NCI-H2107 treated with DMSO at 0.1 percent for 48 hours (cell line): ENCODE measurements at regions not wholly inside any gene's neighbourhood (a gene's known extent, or its start where the extent isn't known, plus 50 kb on each side); places are given as distances from the start of the nearest gene placed in this dataset.
A peak's percentile ranks its signal among the peaks of the same experiment; 100 is the strongest.
"Not testable (repeated sequence)": the region's sequence is repeated elsewhere in the genome, so short reads cannot be mapped to it uniquely, and the experiment has no call there.

ENCODE experiments used
- DNase-seq: peaks from one replicate; lab custom pipeline; 2025; ENCODE audit not compliant: unreplicated experiment; lab: John Stamatoyannopoulos, UW

GRCh38 chr2:42978887-42979415, 186.6 kb upstream of the HAAO start:
- DNase-seq = no peak

DNA sequence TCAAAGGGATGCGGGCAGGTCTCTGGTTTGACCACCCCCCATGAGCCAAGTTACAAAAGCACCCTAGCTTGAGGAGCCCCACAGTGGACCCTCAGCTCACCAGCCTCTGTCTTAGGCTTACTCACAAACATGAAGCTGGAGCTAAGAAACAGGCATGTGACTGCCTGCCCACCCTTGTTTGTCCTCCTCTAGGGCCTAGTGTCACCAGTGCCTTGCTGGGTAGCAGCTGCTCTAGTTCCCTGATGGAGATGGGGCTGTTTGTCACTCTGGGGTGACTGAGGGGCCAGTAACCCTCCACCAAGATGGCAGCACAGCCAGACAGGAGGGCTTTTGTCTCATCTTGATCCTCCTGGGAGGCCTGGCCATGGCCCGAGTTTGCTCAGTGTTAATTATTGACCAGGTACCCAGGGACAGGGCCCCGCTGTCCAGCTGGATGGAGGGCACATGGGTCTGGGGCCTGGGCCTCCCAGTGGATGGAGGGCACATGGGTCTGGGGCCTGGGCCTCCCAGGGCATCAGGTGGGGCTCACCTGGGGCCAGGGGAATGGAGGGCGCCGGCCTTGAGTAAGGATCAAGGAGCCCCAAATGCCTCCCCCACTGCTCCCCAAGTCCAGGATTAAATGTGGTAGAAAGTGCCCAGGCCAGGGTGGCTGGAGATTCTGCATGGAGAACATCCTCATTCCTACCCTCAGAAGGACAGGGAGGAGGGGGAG, 185.9 kb upstream of the HAAO start:
- no peak for DNase-seq

DNA sequence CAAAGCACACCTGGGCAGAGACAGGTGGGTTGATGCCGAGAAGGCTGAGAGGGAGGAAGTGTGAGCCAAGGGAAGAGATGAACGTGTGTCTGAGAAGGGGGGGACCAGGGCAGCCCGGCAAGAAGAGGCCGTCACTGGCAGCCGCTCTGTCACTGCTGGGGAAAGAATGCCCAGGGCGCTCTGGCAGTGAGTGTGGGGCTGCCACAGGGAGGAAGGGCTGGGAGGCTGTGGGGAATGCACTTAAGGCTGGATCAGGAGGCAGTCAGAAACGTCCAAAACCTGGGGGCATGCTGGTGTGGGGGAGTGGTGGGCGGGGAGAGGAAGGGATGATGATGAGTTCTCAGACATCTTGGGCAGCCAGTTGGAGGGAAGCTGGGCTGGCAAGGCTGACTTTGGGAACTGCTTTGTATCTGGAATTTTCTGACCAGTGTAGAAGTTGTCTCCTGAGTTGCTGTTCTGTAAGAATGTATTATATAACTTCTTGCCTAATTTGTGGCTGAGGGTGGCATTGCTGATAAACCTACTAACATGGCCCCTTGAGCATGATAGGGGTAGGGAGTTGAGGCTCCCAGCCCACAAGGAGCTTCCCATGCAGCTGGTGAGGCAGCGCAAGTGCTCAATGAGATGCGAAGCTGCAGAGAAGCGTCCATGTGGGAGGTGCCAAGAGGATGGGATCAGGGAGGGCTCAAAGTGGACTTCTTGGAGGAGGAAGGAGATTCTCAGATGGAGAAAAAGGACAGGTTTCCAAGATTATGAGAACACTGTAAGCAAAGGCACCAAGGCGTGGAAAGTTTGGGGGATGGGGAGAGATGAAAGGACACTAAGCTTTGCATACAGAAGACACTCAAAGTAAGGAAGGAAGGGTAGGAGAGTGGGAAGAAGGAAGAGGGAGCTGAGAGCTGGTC, 185.1 kb upstream of the HAAO start:
- DNase-seq = no peak

- DNase-seq = no peak
Measured at GRCh38 chr2:42976351-42976750, 184.0 kb upstream of the HAAO start.

DNA sequence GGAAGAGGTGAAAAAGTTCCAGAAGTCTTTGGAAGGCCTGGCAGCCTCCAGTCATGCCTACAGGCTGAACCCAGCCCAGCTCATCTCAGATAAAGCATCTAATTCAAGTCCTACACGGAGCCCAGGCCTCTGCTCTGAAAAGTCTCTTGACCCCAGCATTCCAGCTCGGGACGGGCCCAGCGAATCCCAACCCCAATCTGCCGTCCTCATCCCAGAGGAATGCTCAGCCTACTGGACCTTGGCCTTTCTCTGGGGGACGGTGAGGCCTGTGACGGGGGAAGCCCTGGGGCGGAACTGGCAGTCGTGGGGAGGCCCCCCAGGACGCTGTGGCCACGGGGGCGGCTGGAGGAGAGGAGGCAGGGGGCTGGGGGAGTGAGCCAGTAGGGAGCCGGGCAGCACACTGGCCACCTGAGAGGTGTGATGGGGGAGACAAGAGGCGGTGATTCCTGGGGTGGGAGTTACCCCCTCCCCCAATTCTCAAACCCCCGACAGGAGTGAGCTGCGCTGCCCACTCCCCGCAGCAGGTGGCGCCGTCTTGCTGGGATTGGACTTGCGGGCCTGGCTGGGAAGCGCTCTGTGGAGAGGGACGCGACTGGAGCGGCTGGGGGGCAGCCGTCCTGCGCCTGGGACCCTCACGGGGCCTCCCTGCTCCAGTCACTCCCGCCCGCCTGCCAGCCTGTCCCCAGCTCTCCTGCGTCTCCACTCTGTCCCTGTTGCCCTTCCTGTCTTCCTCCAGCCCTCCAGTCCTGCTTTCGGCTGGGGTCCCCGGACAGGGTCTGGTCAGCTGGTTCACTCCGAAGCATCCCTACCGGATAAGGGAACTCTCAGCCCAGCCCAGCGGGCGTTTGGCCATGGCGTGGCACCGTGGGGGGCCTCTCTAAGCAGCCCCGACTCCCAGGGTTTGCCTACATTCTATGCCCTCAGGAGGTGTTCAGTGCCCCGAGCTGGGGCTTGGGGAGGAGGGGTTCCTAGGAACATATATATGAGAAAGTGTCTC, 182.6 kb upstream of the HAAO start:
- no peak for DNase-seq

DNA sequence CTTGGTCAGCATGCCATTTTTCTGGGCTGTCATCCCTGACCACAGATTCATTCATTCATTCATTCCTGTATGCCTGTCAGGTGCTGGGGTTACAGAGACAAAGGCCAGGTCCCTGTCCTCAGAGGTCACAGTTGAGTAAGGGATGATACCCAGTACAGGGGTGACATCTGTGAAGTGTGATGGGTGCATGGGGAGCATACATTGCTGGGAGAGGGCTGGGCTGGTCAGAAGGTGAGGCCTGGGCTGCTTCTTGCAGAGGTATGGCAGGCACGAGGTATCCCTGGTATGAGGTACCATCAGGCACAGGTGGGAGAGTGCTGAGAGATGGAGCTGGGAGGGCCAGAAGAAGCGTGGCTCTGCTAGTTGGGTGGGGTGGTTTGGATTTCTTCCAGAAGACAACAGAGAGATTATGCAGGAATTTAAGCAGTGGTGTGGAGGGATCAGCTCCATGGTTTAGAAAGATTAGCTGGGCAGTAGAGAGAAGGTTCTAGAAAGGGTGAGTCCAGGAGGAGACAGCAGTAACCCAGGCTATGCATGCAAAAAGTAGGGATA, 181.9 kb upstream of the HAAO start:
- DNase-seq = no peak

- DNase-seq = no peak
Measured at GRCh38 chr2:42973726-42974125, 181.3 kb upstream of the HAAO start.

- DNase-seq = not testable (repeated sequence)
Measured at GRCh38 chr2:42972933-42973516, 180.6 kb upstream of the HAAO start.

DNA sequence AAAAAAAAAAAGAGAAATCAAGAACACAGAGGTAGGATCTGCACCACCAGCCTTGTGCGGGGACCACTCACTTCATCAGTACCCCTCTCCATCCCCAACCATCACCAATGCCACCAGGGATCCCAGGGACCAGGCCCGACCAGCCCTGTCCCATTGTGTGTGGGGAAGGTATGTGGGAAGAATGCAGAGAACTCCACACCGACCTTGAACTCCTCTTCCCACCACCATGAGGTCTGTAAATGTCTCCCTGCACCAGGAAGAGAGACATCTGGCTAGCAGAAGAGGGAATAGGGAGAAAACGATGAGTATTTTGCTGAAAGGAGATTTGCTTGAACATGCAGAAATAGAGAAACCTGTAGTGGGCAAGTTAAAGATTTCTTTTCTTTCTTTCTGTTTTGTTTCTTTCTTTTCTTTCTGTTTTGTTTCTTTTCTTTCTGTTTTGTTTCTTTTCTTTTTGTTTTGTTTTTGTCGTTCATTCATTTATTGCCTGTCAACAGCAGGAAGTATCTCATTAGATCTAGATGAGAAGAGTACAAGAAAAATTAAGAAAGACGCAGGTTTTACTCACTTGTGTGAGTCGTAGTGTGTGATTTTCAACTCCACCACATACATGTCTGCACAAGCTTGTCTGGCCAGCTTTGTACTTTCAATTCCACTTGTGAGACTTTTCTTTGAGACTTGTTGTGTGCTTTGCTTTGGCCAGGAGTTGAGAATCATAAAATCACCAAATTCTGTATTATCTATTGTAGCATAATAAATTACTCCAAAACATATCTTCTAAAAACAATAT, 179.8 kb upstream of the HAAO start:
- DNase-seq = no peak

GRCh38 chr2:42971381-42971780, 179.0 kb upstream of the HAAO start:
- no peak for DNase-seq

GRCh38 chr2:42970151-42970550, 177.8 kb upstream of the HAAO start:
- DNase-seq = no peak

DNA sequence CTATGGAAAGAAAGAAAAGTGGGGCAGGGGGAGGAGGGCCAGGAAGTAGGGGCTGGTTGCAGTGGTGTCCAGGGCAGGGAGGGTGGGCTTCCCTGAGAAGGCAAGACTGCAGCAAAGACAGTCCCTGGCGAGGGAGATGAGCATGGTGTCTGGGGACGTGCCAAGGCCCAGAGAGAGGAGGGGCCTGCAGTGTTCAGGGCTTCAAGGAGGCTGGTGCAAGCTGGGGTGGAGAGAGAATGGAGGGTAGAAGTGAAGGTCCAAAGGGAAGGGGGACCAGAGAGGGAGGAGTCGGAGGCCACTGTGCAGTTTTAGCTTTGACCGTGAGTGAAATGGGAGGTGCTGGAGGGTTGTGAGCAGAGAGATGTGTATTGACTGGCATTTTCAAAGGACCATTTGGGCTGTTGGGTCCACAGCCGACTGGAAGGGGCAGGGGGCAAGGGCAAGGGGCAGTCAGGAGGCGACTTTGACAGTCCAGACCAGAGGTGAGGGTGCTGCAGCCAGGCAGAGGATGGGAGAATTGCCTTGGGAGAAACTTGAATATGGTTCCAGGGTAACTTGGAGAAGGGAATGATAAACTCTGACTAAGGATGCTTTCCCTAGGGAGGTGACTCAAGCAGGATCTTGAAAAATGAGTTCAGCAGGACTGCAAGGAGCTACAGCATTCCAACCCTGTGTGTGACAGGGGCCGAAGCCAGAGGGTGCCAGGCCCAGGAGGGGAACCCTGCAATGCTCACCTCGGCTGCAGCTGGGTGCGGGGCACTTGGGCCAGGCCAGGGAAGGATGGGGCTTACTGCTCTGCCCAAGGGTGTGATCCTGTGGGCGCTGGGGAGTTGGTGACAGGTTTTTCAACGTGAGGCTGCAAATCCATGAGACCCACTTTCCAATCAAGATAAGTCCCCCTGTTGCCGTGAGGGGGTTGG, 177.1 kb upstream of the HAAO start:
- DNase-seq = no peak

DNA sequence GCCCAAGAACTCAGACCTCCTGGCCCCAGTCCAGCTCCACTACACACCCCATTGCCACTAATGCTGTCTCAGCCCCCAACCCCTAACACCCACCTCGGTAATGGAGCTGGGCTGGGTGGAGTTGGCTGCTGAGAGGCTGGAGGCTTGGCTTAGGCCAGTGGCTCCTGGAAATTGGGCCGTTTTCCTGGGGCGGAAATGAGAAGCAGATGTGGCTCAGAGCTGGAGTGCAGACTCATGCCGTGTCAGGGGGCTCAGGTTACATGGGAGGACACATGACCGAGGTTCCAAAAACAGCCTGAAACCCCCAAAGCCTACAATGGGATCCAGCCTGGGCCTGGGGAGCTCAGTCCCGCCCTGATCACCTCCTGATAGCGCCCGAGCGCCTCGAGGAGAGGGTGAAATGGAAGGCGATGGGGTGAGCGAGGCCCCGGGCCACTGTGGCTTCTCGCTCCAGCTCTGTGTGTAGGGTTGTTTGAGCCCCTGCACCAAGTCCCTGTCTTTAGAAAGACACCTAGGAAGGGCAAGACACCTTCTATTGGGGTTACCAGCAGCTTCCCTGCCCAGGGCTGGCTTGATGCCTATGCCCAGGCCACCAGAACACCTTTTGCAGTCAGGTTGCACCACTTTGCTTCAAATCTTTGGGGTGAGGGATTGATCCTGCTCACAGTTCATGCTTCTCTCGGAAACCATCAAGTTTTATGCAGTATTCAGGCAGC, 175.7 kb upstream of the HAAO start:
- DNase-seq = no peak

GRCh38 chr2:42965910-42966309, 173.5 kb upstream of the HAAO start:
- DNase-seq = no peak

DNA sequence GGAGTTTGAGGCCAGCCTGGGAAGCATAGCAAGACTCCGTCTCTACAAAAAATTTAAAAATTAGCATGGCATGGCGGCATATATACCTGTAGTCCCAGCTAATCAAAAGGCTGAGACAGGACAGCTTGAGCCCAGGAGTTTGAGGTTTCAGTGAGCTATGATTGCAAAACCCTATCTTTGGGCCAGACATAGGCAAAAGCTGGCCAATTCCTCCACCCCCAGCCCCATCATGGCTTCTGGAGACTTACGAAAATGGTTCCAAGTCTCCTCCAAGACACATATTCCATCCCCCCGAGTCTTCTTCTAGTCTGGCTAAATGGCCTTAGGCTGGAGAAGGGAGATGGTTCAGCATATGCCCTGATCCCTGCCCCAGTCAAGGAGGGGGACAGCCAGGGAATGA, 172.8 kb upstream of the HAAO start:
- DNase-seq = no peak

- peak; percentile 22 for DNase-seq
Measured at GRCh38 chr2:42964439-42965083, 172.2 kb upstream of the HAAO start.

DNA sequence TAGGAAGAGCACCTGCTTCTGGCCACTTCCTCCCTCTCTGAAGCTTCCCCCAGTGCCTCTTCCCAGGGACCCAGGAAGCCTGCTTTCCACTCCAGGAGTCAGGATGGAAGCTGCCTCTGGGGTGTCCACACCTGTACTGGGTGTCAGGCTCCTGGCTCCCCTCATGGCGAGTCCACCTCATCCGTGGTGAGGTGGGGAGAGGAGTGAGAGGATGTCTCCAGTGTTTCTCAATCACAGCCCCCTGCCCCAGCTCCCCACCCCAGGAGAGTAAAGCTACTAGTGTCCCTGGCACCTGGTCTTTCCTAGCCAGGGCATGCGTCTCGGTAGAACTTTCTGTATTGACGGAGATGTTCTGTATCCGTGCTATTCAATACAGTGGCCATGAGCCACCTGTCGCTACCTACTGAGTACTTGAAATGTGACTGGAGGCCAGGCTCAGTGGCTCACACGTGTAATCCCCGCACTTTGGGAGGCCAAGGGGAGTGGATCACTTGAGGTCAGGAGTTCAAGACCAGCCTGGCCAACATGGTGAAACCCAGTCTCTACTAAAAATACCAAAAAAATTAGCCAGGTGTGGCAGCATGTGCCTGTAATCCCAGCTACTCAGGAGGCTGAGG, 171.2 kb upstream of the HAAO start:
- no peak for DNase-seq
